Karpas-422 (cell line): ENCODE measurements at regions not wholly inside any gene's neighbourhood (a gene's known extent, or its start where the extent isn't known, plus 50 kb on each side); places are given as distances from the start of the nearest gene placed in this dataset.

Experiments used
- DNase-seq: peaks from one replicate; pipeline ENCODE4 v3.0.0-alpha.2; 2015
- H2AFZ ChIP-seq: fragments of 200-600 bp; sonication (generic); 2 replicates; pipeline ENCODE4 v1.6.1; 2014; ENCODE audit warnings: antibody characterized with exemption, low read length, mixed read lengths
- H3K27ac ChIP-seq: fragments of 200-600 bp; sonication (generic); 2 replicates; pipeline ENCODE4 v1.5.1; 2014; ENCODE audit warnings: mild to moderate bottlenecking, low read length, moderate library complexity
- H3K27me3 ChIP-seq: fragments of 200-600 bp; sonication (generic); 2 replicates; pipeline ENCODE4 v1.6.1; 2014; ENCODE audit warnings: low read length, mixed read lengths
- H3K36me3 ChIP-seq: fragments of 200-600 bp; sonication (generic); 2 replicates; pipeline ENCODE4 v1.6.1; 2014; ENCODE audit warnings: low read length, mixed read lengths; ENCODE audit not compliant: insufficient read depth
- H3K4me1 ChIP-seq: fragments of 200-600 bp; sonication (generic); 2 replicates; pipeline ENCODE4 v1.6.1; 2014; ENCODE audit warnings: mild to moderate bottlenecking, low read length, mixed read lengths
- H3K4me2 ChIP-seq: fragments of 200-600 bp; sonication (generic); 2 replicates; pipeline ENCODE4 v1.6.1; 2014; ENCODE audit warnings: low read length, low read depth, mild to moderate bottlenecking; ENCODE audit not compliant: poor library complexity, severe bottlenecking
- H3K4me3 ChIP-seq: fragments of 200-600 bp; sonication (generic); 2 replicates; pipeline ENCODE4 v1.5.1; 2014; ENCODE audit warnings: mild to moderate bottlenecking, antibody characterized with exemption, low read length, mixed read lengths
- H3K79me2 ChIP-seq: fragments of 200-600 bp; sonication (generic); 2 replicates; pipeline ENCODE4 v1.6.1; 2014; ENCODE audit warnings: mild to moderate bottlenecking, low read length, mixed read lengths
- H3K9ac ChIP-seq: fragments of 200-600 bp; sonication (generic); 2 replicates; pipeline ENCODE4 v1.6.0; 2014; ENCODE audit warnings: low read length
- H3K9me2 ChIP-seq: fragments of 200-600 bp; sonication (generic), shearing (Covaris generic); replicated peaks from 2 replicates; pipeline ENCODE4 v1.6.0; 2014; ENCODE audit warnings: mild to moderate bottlenecking, low read length, moderate library complexity; ENCODE audit not compliant: insufficient read depth
- H3K9me3 ChIP-seq: fragments of 300-700, 200-600 bp; sonication (generic); 2 replicates; pipeline ENCODE4 v1.6.1; 2014; ENCODE audit warnings: low read length, mixed read lengths
- H4K20me1 ChIP-seq: fragments of 200-600 bp; sonication (generic); 2 replicates; pipeline ENCODE4 v1.6.1; 2014; ENCODE audit warnings: mild to moderate bottlenecking, antibody characterized with exemption, low read length, low read depth; ENCODE audit not compliant: insufficient read depth

DNA sequence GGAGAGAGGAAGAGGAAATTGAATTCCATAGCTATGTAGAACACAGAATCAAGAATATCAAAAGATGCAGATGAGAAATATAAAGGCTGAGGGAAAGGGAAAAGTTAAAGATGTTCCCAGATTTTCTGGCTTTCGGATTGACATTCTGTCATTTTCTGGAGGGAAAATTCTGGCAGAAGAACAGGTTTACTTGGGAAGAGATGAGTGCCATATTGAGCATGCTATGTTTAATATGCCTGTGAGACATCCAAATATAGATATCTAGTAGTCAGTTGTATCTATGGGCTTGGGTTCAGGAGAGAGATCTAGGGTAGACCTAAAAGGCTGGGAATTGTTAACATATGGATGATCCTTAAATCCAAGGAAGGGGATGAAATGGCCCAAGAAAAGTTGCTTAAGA is 181.9 kb upstream of the ARG1 start:
- H3K9me3 ChIP-seq: no peaks in the 10 kb centered on the region
- H2AFZ ChIP-seq: no peak overlapping the region
- DNase-seq: no peak
- H3K27ac ChIP-seq: no peak overlapping the region
- H3K4me3 ChIP-seq: no peak overlapping the region
- H3K4me1 ChIP-seq: no peaks in the 10 kb centered on the region
- H3K36me3 ChIP-seq: no peaks in the 10 kb centered on the region
- H3K9ac ChIP-seq: no peak overlapping the region
- no peaks in the 10 kb centered on the region for H4K20me1 ChIP-seq
- no peak overlapping the region for H3K4me2 ChIP-seq
- H3K27me3 ChIP-seq: no peaks in the 10 kb centered on the region
- H3K79me2 ChIP-seq: no peaks in the 10 kb centered on the region
- no peaks in the 10 kb centered on the region for H3K9me2 ChIP-seq

DNA sequence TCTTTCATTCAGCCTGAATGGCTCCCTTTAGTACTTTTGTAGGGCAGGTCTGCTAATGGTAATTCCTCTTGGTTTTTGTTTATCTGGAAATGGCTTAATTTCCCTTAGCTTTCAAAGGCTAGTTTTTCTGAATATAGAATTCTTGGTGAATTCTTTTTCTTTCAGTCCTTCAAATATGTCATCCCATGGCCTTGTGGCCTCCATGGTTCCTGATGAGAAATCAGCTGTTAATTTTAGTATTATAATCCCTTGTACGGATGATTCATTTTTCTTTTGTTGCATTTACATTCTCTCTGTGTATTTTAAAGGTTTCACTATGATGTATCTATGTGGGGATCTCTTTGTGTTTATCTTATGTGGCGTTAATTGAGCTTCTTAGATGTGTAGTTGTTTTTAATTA is 179.6 kb upstream of the ARG1 start:
- no peaks in the 10 kb centered on the region for H3K36me3 ChIP-seq
- no peak overlapping the region for H3K4me3 ChIP-seq
- H3K79me2 ChIP-seq: no peaks in the 10 kb centered on the region

DNA sequence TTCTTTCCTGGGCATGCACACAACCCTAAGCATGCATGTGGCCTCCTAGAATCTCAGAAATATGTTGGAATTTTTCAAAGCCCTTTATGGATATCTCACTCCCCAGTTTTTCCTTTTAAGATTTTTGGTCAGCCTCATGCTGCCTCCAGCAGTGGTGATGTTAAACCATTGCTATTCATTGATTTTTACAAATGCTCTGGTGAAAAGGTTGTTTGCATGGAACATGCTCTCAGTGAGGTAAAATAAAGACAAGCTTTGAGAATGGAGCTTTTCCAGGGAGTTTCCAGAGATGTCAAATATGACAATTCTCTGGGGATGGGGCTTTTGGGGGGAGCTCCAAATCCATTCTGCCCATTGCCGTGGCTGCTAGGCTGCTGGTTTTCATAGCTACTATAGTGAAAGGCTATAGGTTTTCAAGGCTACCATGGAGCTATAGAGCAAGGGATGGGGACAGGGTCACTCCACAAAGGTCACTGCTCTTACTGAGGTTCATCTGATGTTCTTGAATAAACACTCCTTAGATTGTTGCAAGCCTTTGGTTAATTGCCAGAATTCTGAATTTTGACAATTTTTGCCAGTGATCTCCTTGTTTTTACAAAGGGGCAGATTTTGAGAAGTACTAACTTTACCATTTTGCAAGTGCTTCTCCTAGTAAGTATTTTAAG is 178.1 kb upstream of the ARG1 start:
- Histone ChIP-seq H3K4me2 (no peak overlapping the region), H3K27me3 (no peaks in the 10 kb centered on the region), H3K27ac (no peak overlapping the region), H4K20me1 (no peaks in the 10 kb centered on the region), H3K4me3 (no peak overlapping the region), H3K9me2 (no peaks in the 10 kb centered on the region), H3K9ac (no peak overlapping the region), H3K79me2 (no peaks in the 10 kb centered on the region), H3K4me1 (no peaks in the 10 kb centered on the region), H3K9me3 (no peaks in the 10 kb centered on the region), H3K36me3 (no peaks in the 10 kb centered on the region), H2AFZ (no peak overlapping the region)
- DNase-seq: no peak

More for the DNA sequence above, 179.6 kb upstream of the ARG1 start:
- DNase-seq: no peak
- no peaks in the 10 kb centered on the region for H3K9me2 ChIP-seq
- no peaks in the 10 kb centered on the region for H3K4me1 ChIP-seq
- H4K20me1 ChIP-seq: no peaks in the 10 kb centered on the region
- H3K27ac ChIP-seq: no peak overlapping the region
- H3K9me3 ChIP-seq: no peaks in the 10 kb centered on the region
- no peak overlapping the region for H3K4me2 ChIP-seq
- no peak overlapping the region for H2AFZ ChIP-seq
- no peaks in the 10 kb centered on the region for H3K27me3 ChIP-seq
- no peak overlapping the region for H3K9ac ChIP-seq

DNA sequence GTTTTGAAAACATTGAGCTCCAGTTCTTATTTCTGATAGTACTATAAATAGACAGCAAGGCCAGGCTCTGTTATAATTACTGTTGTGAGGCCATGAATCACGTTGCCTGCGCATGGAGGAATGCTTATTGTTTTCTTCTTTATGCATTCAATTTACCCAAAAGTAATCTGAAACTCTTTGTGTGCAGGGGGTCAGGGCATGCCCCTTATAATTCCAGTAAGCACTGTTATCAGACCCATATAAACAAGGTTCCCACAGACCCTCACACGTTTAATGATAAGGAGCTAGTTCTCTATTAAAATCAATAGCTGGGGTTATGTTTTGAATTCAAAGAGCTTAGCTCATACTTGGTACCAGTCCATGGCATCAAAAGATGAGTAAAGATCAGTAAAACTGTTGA is 174.8 kb upstream of the ARG1 start:
- Histone ChIP-seq H3K27ac (no peak overlapping the region), H3K4me3 (no peak overlapping the region), H3K9me3 (no peaks in the 10 kb centered on the region), H3K27me3 (no peaks in the 10 kb centered on the region), H3K9ac (no peak overlapping the region), H4K20me1 (no peaks in the 10 kb centered on the region), H3K4me1 (no peaks in the 10 kb centered on the region), H3K9me2 (no peaks in the 10 kb centered on the region), H2AFZ (no peak overlapping the region), H3K4me2 (no peak overlapping the region), H3K36me3 (no peaks in the 10 kb centered on the region), H3K79me2 (no peaks in the 10 kb centered on the region)
- DNase-seq: no peak

DNA sequence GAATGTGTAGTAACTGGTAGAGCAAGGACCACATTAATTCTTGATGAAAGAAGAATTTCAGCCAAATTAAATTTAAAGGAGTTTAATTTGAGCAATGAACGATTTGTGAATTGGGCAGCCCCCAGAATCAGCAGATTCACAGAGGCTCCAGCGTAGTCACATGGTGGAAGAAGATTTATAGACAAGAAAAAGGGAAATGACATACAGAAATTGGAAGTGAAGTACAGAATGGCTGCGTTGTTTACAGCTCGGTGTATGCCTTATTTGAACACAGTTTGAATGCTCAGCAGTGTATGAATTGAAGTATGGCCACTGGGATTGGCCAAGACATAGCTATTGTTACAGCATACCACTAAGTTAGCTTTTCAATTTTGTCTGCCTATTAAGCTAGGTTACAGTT is 173.6 kb upstream of the ARG1 start:
- H3K27ac ChIP-seq: no peak overlapping the region
- H3K9me2 ChIP-seq: no peaks in the 10 kb centered on the region
- DNase-seq: no peak
- H3K4me3 ChIP-seq: no peak overlapping the region
- H3K36me3 ChIP-seq: no peaks in the 10 kb centered on the region
- no peaks in the 10 kb centered on the region for H3K27me3 ChIP-seq
- H3K9me3 ChIP-seq: no peaks in the 10 kb centered on the region
- H3K9ac ChIP-seq: no peak overlapping the region
- H3K79me2 ChIP-seq: no peaks in the 10 kb centered on the region
- H3K4me2 ChIP-seq: no peak overlapping the region
- no peaks in the 10 kb centered on the region for H3K4me1 ChIP-seq
- H2AFZ ChIP-seq: no peak overlapping the region
- H4K20me1 ChIP-seq: no peaks in the 10 kb centered on the region

DNA sequence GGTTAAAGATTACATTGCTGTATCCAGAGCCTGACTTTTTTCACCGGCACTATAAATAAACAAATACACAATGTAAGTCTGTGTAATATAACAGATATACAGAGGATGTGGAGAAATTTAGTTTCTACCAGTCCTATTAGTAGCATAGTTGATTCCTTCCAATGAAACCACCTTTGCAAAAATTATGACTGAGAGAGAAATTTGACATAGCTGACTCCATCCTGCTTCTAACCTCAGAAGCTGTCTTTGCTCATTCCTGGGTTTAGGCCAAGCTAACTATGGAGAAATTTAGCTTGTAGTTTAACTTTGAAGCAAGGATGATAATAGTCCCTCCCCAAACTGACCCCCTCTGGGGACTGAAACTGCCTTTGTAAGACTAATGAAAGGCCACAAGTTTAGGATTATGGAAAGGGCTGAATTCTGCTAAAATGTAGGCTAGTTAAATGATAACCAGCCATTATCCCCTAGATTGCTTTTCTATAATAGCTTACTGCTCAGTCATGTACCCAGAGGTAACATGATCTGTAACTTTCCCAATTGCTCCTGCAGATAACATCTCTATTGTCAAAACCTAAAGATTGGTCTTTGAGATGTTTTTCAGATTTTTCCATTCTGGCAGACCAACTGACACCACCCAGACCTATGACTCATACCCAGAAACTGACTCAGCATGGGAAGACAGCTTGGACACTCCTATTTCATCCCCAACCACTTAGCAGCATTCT is 172.8 kb upstream of the ARG1 start:
- H3K4me3 ChIP-seq: no peak overlapping the region
- H3K79me2 ChIP-seq: no peaks in the 10 kb centered on the region
- no peak overlapping the region for H3K4me2 ChIP-seq
- H3K27me3 ChIP-seq: no peaks in the 10 kb centered on the region
- no peak overlapping the region for H3K27ac ChIP-seq
- no peaks in the 10 kb centered on the region for H4K20me1 ChIP-seq
- H2AFZ ChIP-seq: no peak overlapping the region
- H3K9me2 ChIP-seq: no peaks in the 10 kb centered on the region
- no peaks in the 10 kb centered on the region for H3K4me1 ChIP-seq
- no peaks in the 10 kb centered on the region for H3K9me3 ChIP-seq
- H3K9ac ChIP-seq: no peak overlapping the region
- DNase-seq: no peak
- no peaks in the 10 kb centered on the region for H3K36me3 ChIP-seq

DNA sequence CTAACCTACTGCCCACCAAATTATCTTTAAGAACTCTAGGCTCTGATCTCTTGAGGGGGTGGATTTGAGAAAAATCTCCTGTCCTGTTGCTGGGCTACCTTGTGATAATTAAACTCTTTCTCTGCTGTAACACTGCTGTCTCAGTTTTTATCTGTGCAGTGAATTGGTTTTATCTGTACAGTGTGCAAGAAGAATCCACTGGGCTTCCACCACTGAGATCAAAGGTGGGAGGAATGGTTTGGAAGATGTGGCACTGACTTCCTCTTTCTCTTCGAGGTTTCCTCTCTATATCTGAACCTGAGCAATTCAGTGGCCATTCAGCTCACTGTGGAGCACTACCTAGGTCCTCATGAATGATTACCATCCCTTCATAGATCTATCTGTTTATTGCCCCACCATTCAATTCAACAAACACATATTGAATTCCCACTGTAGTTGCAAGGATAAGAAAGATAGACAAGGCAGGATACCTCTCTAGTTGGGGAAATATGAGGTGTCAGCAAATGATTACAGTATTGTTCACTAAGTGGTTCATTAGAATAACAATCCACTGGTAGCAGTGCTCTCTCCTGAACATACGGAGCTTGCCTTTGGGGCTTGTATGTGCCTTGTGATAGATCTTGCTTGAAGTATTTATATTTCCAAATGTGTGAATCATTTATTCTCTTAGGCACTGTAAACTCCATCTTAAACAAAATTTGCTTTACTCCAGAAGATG is 172.1 kb upstream of the ARG1 start:
- H2AFZ ChIP-seq: no peak overlapping the region

DNA sequence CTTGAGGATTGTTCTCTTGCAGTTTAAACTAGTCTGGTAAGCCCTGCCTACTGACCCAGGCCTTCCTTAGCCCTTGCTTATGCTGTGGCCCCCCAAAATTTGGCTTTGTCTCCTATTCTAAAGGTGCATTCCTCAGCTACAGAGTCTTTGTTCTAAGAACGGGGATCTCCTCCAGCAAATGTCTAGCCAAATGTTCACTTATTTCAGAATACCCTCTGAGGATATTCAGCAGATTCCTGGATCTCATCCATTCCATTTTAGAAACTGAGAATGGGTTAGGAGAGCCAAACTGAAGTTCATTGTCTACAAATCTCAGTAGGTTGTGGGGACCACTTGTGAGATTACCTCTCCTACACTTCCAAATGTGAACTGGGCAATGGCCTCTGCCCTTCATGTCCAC is 164.2 kb upstream of the ARG1 start:
- Histone ChIP-seq H3K4me1 (no peaks in the 10 kb centered on the region), H3K36me3 (no peaks in the 10 kb centered on the region), H3K4me3 (no peak overlapping the region), H3K9me3 (no peaks in the 10 kb centered on the region), H4K20me1 (no peaks in the 10 kb centered on the region), H3K79me2 (no peaks in the 10 kb centered on the region), H3K9me2 (no peaks in the 10 kb centered on the region), H3K4me2 (no peak overlapping the region), H3K27me3 (no peaks in the 10 kb centered on the region), H2AFZ (no peak overlapping the region), H3K9ac (no peak overlapping the region), H3K27ac (no peak overlapping the region)
- DNase-seq: no peak

More for the DNA sequence above, 172.1 kb upstream of the ARG1 start:
- no peak for DNase-seq
- Histone ChIP-seq H3K9me2 (no peaks in the 10 kb centered on the region), H3K36me3 (no peaks in the 10 kb centered on the region), H3K27me3 (no peaks in the 10 kb centered on the region), H3K9me3 (no peaks in the 10 kb centered on the region), H3K9ac (no peak overlapping the region), H3K4me1 (no peaks in the 10 kb centered on the region), H3K4me2 (no peak overlapping the region), H3K4me3 (no peak overlapping the region), H4K20me1 (no peaks in the 10 kb centered on the region), H3K79me2 (no peaks in the 10 kb centered on the region), H3K27ac (no peak overlapping the region)
